ENCODE measurements at regions not wholly inside any gene's neighbourhood (a gene's known extent, or its start where the extent isn't known, plus 50 kb on each side); places are given as distances from the start of the nearest gene placed in this dataset.

DNA sequence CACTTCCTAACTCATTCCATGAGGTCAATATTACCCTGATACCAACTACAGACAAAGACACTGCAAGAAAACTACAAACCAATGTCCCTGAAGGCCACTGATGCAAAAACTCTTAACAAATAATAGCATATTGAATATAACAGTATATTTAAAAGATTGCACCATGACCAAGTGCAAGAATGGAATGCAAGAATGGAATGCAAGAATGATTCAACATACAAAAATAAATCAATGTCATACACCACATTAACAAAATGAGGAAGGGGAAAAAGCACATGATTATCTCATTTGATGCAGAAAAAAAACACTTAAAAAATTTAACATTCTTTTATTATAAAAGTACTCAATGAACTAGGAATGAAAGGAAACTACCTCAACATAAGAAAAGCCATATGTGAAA, 463.1 kb upstream of the NECTIN3 start:
- Mint-ChIP-seq H3K4me1 (ENCODE audit: low read depth) (peaks cover 29% of the 10 kb centered on the region), H3K9me3 (no peaks in the 10 kb centered on the region), H3K27me3 (ENCODE audit: insufficient read depth) (no peaks in the 10 kb centered on the region; the same call in 1 of the 2 replicates), H3K4me3 (no peak overlapping the region), H3K27ac (0 out of 2 replicates have a peak overlapping the region, but pooled peaks have one; percentile 16), H3K36me3 (ENCODE audit: low read depth) (0 out of 2 replicates have a peak, but pooled peaks cover 4% of the 10 kb centered on the region)
- TF ChIP-seq, protein P1, sequence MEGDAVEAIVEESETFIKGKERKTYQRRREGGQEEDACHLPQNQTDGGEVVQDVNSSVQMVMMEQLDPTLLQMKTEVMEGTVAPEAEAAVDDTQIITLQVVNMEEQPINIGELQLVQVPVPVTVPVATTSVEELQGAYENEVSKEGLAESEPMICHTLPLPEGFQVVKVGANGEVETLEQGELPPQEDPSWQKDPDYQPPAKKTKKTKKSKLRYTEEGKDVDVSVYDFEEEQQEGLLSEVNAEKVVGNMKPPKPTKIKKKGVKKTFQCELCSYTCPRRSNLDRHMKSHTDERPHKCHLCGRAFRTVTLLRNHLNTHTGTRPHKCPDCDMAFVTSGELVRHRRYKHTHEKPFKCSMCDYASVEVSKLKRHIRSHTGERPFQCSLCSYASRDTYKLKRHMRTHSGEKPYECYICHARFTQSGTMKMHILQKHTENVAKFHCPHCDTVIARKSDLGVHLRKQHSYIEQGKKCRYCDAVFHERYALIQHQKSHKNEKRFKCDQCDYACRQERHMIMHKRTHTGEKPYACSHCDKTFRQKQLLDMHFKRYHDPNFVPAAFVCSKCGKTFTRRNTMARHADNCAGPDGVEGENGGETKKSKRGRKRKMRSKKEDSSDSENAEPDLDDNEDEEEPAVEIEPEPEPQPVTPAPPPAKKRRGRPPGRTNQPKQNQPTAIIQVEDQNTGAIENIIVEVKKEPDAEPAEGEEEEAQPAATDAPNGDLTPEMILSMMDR (IDR thresholded peaks at IDR 0.05): no peak
- peak; percentile 12 for DNase-seq

- 0 out of 2 replicates have a peak, but pooled peaks cover 2% of the 10 kb centered on the region for H3K36me3 Mint-ChIP-seq (ENCODE audit: low read depth)
- DNase-seq: no peak
- H3K27ac Mint-ChIP-seq: no peak overlapping the region
- no peak overlapping the region for H3K4me3 Mint-ChIP-seq
- H3K9me3 Mint-ChIP-seq: no peaks in the 10 kb centered on the region
- TF ChIP-seq, protein P1 (IDR thresholded peaks at IDR 0.05): no peak
- H3K27me3 Mint-ChIP-seq (ENCODE audit: insufficient read depth): no peaks in the 10 kb centered on the region; the same call in 1 of the 2 replicates
- H3K4me1 Mint-ChIP-seq (ENCODE audit: low read depth): peaks cover 18% of the 10 kb centered on the region
These were observed 459.6 kb upstream of the NECTIN3 start for GRCh38 chr3:110612045-110612444.

DNA sequence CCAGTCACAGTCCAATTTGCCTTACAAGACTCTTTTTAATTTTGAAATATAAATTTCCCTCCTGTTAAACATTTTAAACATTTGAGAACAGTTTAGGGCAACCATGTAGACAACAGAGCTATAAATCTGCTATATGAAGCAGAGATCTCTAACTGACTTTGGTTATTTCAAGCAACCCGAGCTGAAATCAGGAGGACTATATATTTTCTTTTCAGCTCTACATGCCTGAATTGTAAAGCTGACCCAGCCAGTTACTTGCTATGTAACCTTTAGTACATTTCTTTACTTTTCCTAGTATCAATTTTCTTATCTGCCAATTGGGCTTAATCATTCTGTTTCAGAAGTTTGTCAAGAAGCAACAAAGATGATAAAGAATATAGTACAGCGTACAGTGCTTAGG, 457.4 kb upstream of the NECTIN3 start:
- TF ChIP-seq, protein P1 (IDR thresholded peaks at IDR 0.05): no peak
- Mint-ChIP-seq H3K27ac (no peak overlapping the region), H3K4me3 (no peak overlapping the region), H3K4me1 (ENCODE audit: low read depth) (peaks cover under 1% of the 10 kb centered on the region; the same call in 1 of the 2 replicates), H3K36me3 (ENCODE audit: low read depth) (no peaks in the 10 kb centered on the region), H3K9me3 (no peaks in the 10 kb centered on the region), H3K27me3 (ENCODE audit: insufficient read depth) (no peaks in the 10 kb centered on the region; the same call in 1 of the 2 replicates)
- DNase-seq: no peak

DNA sequence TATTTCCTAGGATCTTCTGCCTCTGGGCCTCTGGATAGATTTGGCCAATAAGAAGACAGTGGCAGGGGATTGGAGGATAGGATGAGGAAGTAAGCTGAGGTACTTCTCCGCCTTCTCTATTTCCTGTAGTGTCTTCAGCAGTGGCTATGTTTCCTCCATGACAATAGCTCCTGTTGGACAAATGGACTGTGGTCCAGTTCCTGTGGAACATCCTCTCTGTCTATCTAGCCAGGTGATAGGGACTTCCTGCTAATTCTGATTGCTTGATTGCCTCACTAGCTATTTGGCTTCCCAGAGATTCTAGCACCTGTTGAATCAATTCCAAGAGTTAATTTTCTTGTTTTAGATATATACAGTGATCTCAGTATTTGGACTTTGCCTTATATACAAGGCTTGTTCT, 456.2 kb upstream of the NECTIN3 start:
- Mint-ChIP-seq H3K27ac (no peak overlapping the region), H3K9me3 (no peaks in the 10 kb centered on the region), H3K36me3 (ENCODE audit: low read depth) (no peaks in the 10 kb centered on the region), H3K27me3 (ENCODE audit: insufficient read depth) (no peaks in the 10 kb centered on the region; the same call in 1 of the 2 replicates), H3K4me1 (ENCODE audit: low read depth) (peaks cover 8% of the 10 kb centered on the region; the same call in 1 of the 2 replicates), H3K4me3 (no peak overlapping the region)
- no peak for DNase-seq
- TF ChIP-seq, protein P1 (IDR thresholded peaks at IDR 0.05): no peak

- TF ChIP-seq, protein P1 (IDR thresholded peaks at IDR 0.05): no peak
- H3K27ac Mint-ChIP-seq: no peak overlapping the region
- no peak overlapping the region for H3K4me3 Mint-ChIP-seq
- peaks cover 12% of the 10 kb centered on the region; the same call in 1 of the 2 replicates for H3K4me1 Mint-ChIP-seq (ENCODE audit: low read depth)
- H3K9me3 Mint-ChIP-seq: no peaks in the 10 kb centered on the region
- peaks cover 2% of the 10 kb centered on the region for H3K27me3 Mint-ChIP-seq (ENCODE audit: insufficient read depth)
- H3K36me3 Mint-ChIP-seq (ENCODE audit: low read depth): no peaks in the 10 kb centered on the region; the same call in 1 of the 2 replicates
- no peak for DNase-seq
These were observed 452.9 kb upstream of the NECTIN3 start for GRCh38 chr3:110618512-110619226.

All from HFFc6 (cell line).